ENCODE measurements at regions not wholly inside any gene's neighbourhood (a gene's known extent, or its start where the extent isn't known, plus 50 kb on each side); places are given as distances from the start of the nearest gene placed in this dataset.

- TF ChIP-seq HDGF (IDR thresholded peaks at IDR 0.05; ENCODE audit: borderline replicate concordance) (no peak), ARNT (IDR thresholded peaks at IDR 0.05) (no peak), TARDBP (IDR thresholded peaks at IDR 0.05) (no peak), SP1 (IDR thresholded peaks at IDR 0.05) (no peak), FOXA1 (IDR thresholded peaks at IDR 0.05) (no peak), CTBP1 (IDR thresholded peaks at IDR 0.05; ENCODE audit: borderline replicate concordance) (no peak), PKNOX1 (IDR thresholded peaks at IDR 0.05) (no peak)
Measured at GRCh38 chr2:242019344-242019743, 149.8 kb downstream of the RTP5 start.

All from HEK293T (cell line).